Adrenal gland (tissue), 9 donors: ENCODE measurements at regions not wholly inside any gene's neighbourhood (a gene's known extent, or its start where the extent isn't known, plus 50 kb on each side); places are given as distances from the start of the nearest gene placed in this dataset.

Experiments used
- DNase-seq, 7 donors: peaks; one replicate each; pipeline ENCODE4 v3.0.0-alpha.2; 2019 to 2020
- H3K27ac ChIP-seq, 5 donors: fragments of 200-600 bp; sonication (generic) in 4 of 5; 1 replicate in 3 of 5; 2 replicates in 2 of 5; pipeline versions ENCODE4 v1.5.1 to v1.8.0; 2016 to 2020; ENCODE audit warnings: mild to moderate bottlenecking in 1 of 5
- H3K27me3 ChIP-seq: fragments of 200-600 bp; 2 replicates; pipeline ENCODE4 v1.8.0; 2021
- H3K36me3 ChIP-seq, 2 donors: fragments of 200-600 bp; replicated peaks in 1 of 2; 1 replicate in 1 of 2; 2 replicates in 1 of 2; pipeline versions ENCODE4 v1.5.1 to v1.8.0; 2018 to 2022
- H3K4me1 ChIP-seq, 2 donors: fragments of 200-600 bp; replicated peaks in 1 of 2; 1 replicate in 1 of 2; 2 replicates in 1 of 2; pipeline versions ENCODE4 v1.5.1 to v1.8.0; 2018 to 2021
- H3K4me3 ChIP-seq, 4 donors: fragments of 200-600 bp; sonication (generic) in 3 of 4; one replicate each; pipeline ENCODE4 v1.5.1; 2016 to 2018
- H3K9me3 ChIP-seq, 3 donors: fragments of 200-600 bp; sonication (generic) in 1 of 3; replicated peaks in 1 of 3; 1 replicate in 2 of 3; 2 replicates in 1 of 3; pipeline versions ENCODE4 v1.5.1 to v1.8.0; 2016 to 2021
- CTCF ChIP-seq, 6 experiments: fragments of 450-650 bp in 4 of 6; fragments of 200-600 bp in 2 of 6; sonication (generic) in 1 of 6; IDR thresholded peaks; 1 replicate in 5 of 6; 2 replicates in 1 of 6; pipeline versions ENCODE4 v1.5.1 to v1.8.0; 2016 to 2021; ENCODE audit warnings: antibody characterized with exemption in 6 of 6, mild to moderate bottlenecking in 2 of 6, moderate library complexity in 1 of 6
- POLR2A ChIP-seq, 2 donors: fragments of 450-650 bp; IDR thresholded peaks; one replicate each; pipeline ENCODE4 v1.6.1; 2017; ENCODE audit warnings: antibody characterized with exemption in 2 of 2, mild to moderate bottlenecking in 2 of 2, moderate library complexity in 1 of 2
- WGBS, 4 donors: extraction: QIAGEN DNeasy Blood & Tissue Kit in 2 of 4; methylation state at CpG; one replicate each; pipeline versions ENCODE4 v1.1.5 to v1.1.7; 2013 to 2017; 5-methylcytosine and 5-hydroxymethylcytosine counted together
- intact Hi-C, 2 donors: fragments of 100-400 bp; cut with DNase I; formaldehyde crosslinking; loops; one replicate each; pipeline versions ENCODE4 v1.14.1 to v1.15.0; 2022 to 2023
- donor health status: healthy with polysubstance abuse.
- donor health status: Bipolar disorder and iron deficiency.
- donor health status: DM: yes; HTN: yes; CAD: no.
- donor health status: DM: no; HTN: no; CAD: no.
- donor health status: DM: no; HTN: no; CAD: no.

- H3K4me1 ChIP-seq, result no peaks in the 10 kb centered on the region
- DNase-seq, result no peak
- no peak overlapping the region for H3K27ac ChIP-seq
- H3K36me3 ChIP-seq, result no peaks in the 10 kb centered on the region
- intact Hi-C loops, result no loop called here
- no peaks in the 10 kb centered on the region for H3K27me3 ChIP-seq
- no peaks in the 10 kb centered on the region for H3K9me3 ChIP-seq
- TF ChIP-seq CTCF (IDR thresholded peaks at IDR 0.05), result no peak
- no peak for TF ChIP-seq POLR2A (IDR thresholded peaks at IDR 0.05)
- H3K4me3 ChIP-seq, result no peak overlapping the region
Measured at GRCh38 chr1:213438339-213438738, 387.3 kb downstream of the RPS6KC1 start.

GRCh38 chr1:213439703-213440102, 388.7 kb downstream of the RPS6KC1 start:
- TF ChIP-seq CTCF (IDR thresholded peaks at IDR 0.05) (no peak), POLR2A (IDR thresholded peaks at IDR 0.05) (no peak)
- no peak overlapping the region for H3K27ac ChIP-seq
- 91 to 98% (median 93%) methylated on average over 2 of the region's 2 CpGs for WGBS, 4 donors
- H3K4me1 ChIP-seq, result no peaks in the 10 kb centered on the region
- H3K36me3 ChIP-seq, result no peaks in the 10 kb centered on the region
- H3K4me3 ChIP-seq, result no peak overlapping the region
- intact Hi-C loops, result no loop called here
- H3K27me3 ChIP-seq, result no peaks in the 10 kb centered on the region
- no peaks in the 10 kb centered on the region for H3K9me3 ChIP-seq
- DNase-seq, result no peak

- no peaks in the 10 kb centered on the region for H3K4me1 ChIP-seq
- no peak for TF ChIP-seq POLR2A (IDR thresholded peaks at IDR 0.05)
- no peak overlapping the region for H3K4me3 ChIP-seq
- no peaks in the 10 kb centered on the region for H3K9me3 ChIP-seq
- intact Hi-C loops, result no loop called here
- WGBS, 4 donors, result 38 to 53% (median 46%) methylated on average over 4 of the region's 4 CpGs
- no peak for DNase-seq
- no peaks in the 10 kb centered on the region for H3K27me3 ChIP-seq
- no peak overlapping the region for H3K27ac ChIP-seq
- H3K36me3 ChIP-seq, result no peaks in the 10 kb centered on the region
Measured at GRCh38 chr1:213440766-213441165, 389.7 kb downstream of the RPS6KC1 start.

GRCh38 chr1:213443415-213443814, 392.4 kb downstream of the RPS6KC1 start:
- H3K4me1 ChIP-seq, result no peaks in the 10 kb centered on the region
- no peak for TF ChIP-seq CTCF (IDR thresholded peaks at IDR 0.05)
- TF ChIP-seq POLR2A (IDR thresholded peaks at IDR 0.05), result no peak
- 71 to 87% (median 85%) methylated on average over 5 of the region's 5 CpGs for WGBS, 4 donors
- no peaks in the 10 kb centered on the region for H3K9me3 ChIP-seq
- H3K27me3 ChIP-seq, result no peaks in the 10 kb centered on the region
- H3K36me3 ChIP-seq, result no peaks in the 10 kb centered on the region
- no peak overlapping the region for H3K4me3 ChIP-seq
- DNase-seq, result no peak
- intact Hi-C loops, result no loop called here
- H3K27ac ChIP-seq, result no peak overlapping the region

GRCh38 chr1:213444224-213444623, 393.2 kb downstream of the RPS6KC1 start:
- DNase-seq, result no peak
- H3K27me3 ChIP-seq, result no peaks in the 10 kb centered on the region
- intact Hi-C loops, result no loop called here

More at GRCh38 chr1:213444224-213444623, 393.2 kb downstream of the RPS6KC1 start:
- no peak overlapping the region for H3K4me3 ChIP-seq
- H3K4me1 ChIP-seq, result no peaks in the 10 kb centered on the region
- TF ChIP-seq CTCF (IDR thresholded peaks at IDR 0.05) (no peak), POLR2A (IDR thresholded peaks at IDR 0.05) (no peak)
- WGBS, 4 donors, result 61 to 85% (median 73%) methylated on average over 6 of the region's 6 CpGs
- no peak overlapping the region for H3K27ac ChIP-seq
- no peaks in the 10 kb centered on the region for H3K9me3 ChIP-seq
- H3K36me3 ChIP-seq, result no peaks in the 10 kb centered on the region
